ENCODE measurements at regions not wholly inside any gene's neighbourhood (a gene's known extent, or its start where the extent isn't known, plus 50 kb on each side); places are given as distances from the start of the nearest gene placed in this dataset.

DNA sequence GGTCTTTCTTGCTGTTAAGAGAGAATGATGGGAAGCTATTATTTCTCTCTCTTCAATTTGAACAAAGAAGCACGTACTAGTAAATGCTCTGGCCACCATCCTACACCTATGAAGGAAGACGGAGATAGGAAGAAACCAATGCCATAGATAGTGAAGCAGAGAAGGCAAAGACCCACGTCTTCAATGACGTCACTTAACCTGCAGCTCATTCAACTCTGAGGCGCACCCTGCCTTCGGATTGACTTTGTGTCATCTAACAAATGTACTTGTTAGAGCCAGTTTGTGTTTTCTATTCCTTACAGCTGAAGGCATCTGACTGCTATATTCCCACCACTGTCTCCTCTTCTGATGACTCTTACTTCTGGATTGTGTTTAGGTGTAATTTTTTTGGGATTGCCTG lies 332.5 kb upstream of the DDI1 start:
- no peak for TF ChIP-seq BACH2 (CRISPR knock-in tag; IDR thresholded peaks at IDR 0.05; ENCODE audit: borderline replicate concordance)
- no peak for TF ChIP-seq ESRRG (CRISPR knock-in tag; IDR thresholded peaks at IDR 0.05)
- TF ChIP-seq ARNTL (CRISPR knock-in tag; IDR thresholded peaks at IDR 0.05; ENCODE audit: borderline replicate concordance, low read depth) = no peak
